Thyroid gland (tissue), 4 donors: ENCODE measurements at regions not wholly inside any gene's neighbourhood (a gene's known extent, or its start where the extent isn't known, plus 50 kb on each side); places are given as distances from the start of the nearest gene placed in this dataset.

Source experiments
- POLR2A ChIP-seq, 2 donors: fragments of 450-650 bp; IDR thresholded peaks; one replicate each; pipeline ENCODE4 v1.6.1; 2017; ENCODE audit warnings: antibody characterized with exemption in 2 of 2, mild to moderate bottlenecking in 2 of 2, moderate library complexity in 1 of 2
- TF ChIP-seq, protein P1 (sequence below), 6 experiments: fragments of 200-600 bp in 3 of 6; fragments of 450-650 bp in 3 of 6; sonication (generic) in 3 of 6; IDR thresholded peaks; one replicate each; pipeline ENCODE4 v1.5.1; 2016 to 2019; ENCODE audit warnings: antibody characterized with exemption in 6 of 6, mild to moderate bottlenecking in 2 of 6, inconsistent platforms in 1 of 6, moderate library complexity in 1 of 6

DNA sequence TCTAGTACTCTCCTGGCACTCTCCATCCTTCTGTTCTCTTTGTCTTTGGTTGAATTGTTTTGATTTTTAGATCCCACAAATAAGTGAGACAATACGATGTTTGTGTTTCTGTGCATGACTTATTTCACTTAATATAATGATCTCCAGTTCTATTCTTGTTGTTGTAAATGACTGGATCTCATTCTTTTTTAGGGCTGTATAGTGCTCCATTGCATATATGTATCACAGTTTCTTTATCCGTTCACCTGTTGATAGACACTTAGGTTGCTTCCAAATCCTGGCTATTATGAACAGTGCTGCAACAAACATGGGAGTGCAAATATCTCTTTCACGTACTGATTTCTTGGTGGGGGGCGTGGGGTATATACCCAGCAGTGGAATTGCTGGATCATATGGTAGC, 245.0 kb downstream of the ADCYAP1 start:
- no peak for TF ChIP-seq POLR2A (IDR thresholded peaks at IDR 0.05)
- TF ChIP-seq, protein P1, sequence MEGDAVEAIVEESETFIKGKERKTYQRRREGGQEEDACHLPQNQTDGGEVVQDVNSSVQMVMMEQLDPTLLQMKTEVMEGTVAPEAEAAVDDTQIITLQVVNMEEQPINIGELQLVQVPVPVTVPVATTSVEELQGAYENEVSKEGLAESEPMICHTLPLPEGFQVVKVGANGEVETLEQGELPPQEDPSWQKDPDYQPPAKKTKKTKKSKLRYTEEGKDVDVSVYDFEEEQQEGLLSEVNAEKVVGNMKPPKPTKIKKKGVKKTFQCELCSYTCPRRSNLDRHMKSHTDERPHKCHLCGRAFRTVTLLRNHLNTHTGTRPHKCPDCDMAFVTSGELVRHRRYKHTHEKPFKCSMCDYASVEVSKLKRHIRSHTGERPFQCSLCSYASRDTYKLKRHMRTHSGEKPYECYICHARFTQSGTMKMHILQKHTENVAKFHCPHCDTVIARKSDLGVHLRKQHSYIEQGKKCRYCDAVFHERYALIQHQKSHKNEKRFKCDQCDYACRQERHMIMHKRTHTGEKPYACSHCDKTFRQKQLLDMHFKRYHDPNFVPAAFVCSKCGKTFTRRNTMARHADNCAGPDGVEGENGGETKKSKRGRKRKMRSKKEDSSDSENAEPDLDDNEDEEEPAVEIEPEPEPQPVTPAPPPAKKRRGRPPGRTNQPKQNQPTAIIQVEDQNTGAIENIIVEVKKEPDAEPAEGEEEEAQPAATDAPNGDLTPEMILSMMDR (IDR thresholded peaks at IDR 0.05), result no peak
